Smooth muscle cell (in vitro differentiated cells): ENCODE measurements at regions not wholly inside any gene's neighbourhood (a gene's known extent, or its start where the extent isn't known, plus 50 kb on each side); places are given as distances from the start of the nearest gene placed in this dataset.

Source experiments
- DNase-seq: peaks from one replicate; lab custom pipeline; 2025; ENCODE audit not compliant: unreplicated experiment; lab: John Stamatoyannopoulos, UW
- H2AFZ ChIP-seq: fragments of 200-600 bp; sonication (generic); 2 replicates; pipeline ENCODE4 v1.6.0; 2016; ENCODE audit warnings: antibody characterized with exemption, low read depth, mild to moderate bottlenecking
- H3F3A ChIP-seq: fragments of 200-600 bp; sonication (generic); 2 replicates; pipeline ENCODE4 v1.6.0; 2017; ENCODE audit warnings: antibody characterized with exemption, low read depth
- H3K27ac ChIP-seq: fragments of 200-600 bp; sonication (generic); 2 replicates; pipeline ENCODE4 v1.5.1; 2016; ENCODE audit warnings: low read depth, mild to moderate bottlenecking
- H3K27me3 ChIP-seq: fragments of 200-600 bp; sonication (generic); 2 replicates; pipeline ENCODE4 v1.6.1; 2016; ENCODE audit warnings: low read depth, mild to moderate bottlenecking
- H3K36me3 ChIP-seq: fragments of 200-600 bp; sonication (generic); 2 replicates; pipeline ENCODE4 v1.5.1; 2016; ENCODE audit warnings: low read depth
- H3K4me1 ChIP-seq: fragments of 200-600 bp; sonication (generic); 2 replicates; pipeline ENCODE4 v1.5.1; 2016; ENCODE audit warnings: low read depth
- H3K4me2 ChIP-seq: fragments of 200-600 bp; sonication (generic); 2 replicates; pipeline ENCODE4 v1.6.0; 2016; ENCODE audit warnings: mild to moderate bottlenecking
- H3K4me3 ChIP-seq: fragments of 200-600 bp; sonication (generic); 2 replicates; pipeline ENCODE4 v1.5.1; 2016; ENCODE audit warnings: mild to moderate bottlenecking
- H3K79me2 ChIP-seq: fragments of 200-600 bp; sonication (generic); 2 replicates; pipeline ENCODE4 v1.6.0; 2016; ENCODE audit warnings: low read depth, mild to moderate bottlenecking
- H3K9ac ChIP-seq: fragments of 200-600 bp; sonication (generic); 2 replicates; pipeline ENCODE4 v1.6.0; 2016; ENCODE audit warnings: low read depth
- H3K9me3 ChIP-seq: fragments of 200-600 bp; sonication (generic); replicated peaks from 2 replicates; pipeline ENCODE4 v1.5.1; 2016; ENCODE audit warnings: low read depth
- H4K20me1 ChIP-seq: fragments of 200-600 bp; sonication (generic); 2 replicates; pipeline ENCODE4 v1.6.0; 2016; ENCODE audit warnings: low read depth
- WGBS: methylation state at CpG from one replicate; pipeline ENCODE4 v1.1.7; 2016; ENCODE audit warnings: low lambda C conversion rate; 5-methylcytosine and 5-hydroxymethylcytosine counted together
- TF ChIP-seq, protein P1 (sequence below): fragments of 200-600 bp; sonication (generic); IDR thresholded peaks from 2 replicates; pipeline ENCODE4 v1.5.1; 2017; ENCODE audit warnings: borderline replicate concordance, mild to moderate bottlenecking, antibody characterized with exemption; ENCODE audit not compliant: insufficient read depth, poor library complexity, severe bottlenecking

GRCh38 chr9:113659039-113659438 lies 195.5 kb downstream of the RGS3 start:
- Histone ChIP-seq H3K27ac (no peak overlapping the region), H4K20me1 (no peaks in the 10 kb centered on the region), H3K27me3 (no peaks in the 10 kb centered on the region), H3K4me3 (no peak overlapping the region), H3K79me2 (no peaks in the 10 kb centered on the region), H2AFZ (no peak overlapping the region), H3K9ac (no peak overlapping the region), H3K4me2 (no peak overlapping the region), H3K36me3 (no peaks in the 10 kb centered on the region), H3K9me3 (no peaks in the 10 kb centered on the region), H3K4me1 (peaks cover 4% of the 10 kb centered on the region), H3F3A (no peaks in the 10 kb centered on the region)
- TF ChIP-seq, protein P1, sequence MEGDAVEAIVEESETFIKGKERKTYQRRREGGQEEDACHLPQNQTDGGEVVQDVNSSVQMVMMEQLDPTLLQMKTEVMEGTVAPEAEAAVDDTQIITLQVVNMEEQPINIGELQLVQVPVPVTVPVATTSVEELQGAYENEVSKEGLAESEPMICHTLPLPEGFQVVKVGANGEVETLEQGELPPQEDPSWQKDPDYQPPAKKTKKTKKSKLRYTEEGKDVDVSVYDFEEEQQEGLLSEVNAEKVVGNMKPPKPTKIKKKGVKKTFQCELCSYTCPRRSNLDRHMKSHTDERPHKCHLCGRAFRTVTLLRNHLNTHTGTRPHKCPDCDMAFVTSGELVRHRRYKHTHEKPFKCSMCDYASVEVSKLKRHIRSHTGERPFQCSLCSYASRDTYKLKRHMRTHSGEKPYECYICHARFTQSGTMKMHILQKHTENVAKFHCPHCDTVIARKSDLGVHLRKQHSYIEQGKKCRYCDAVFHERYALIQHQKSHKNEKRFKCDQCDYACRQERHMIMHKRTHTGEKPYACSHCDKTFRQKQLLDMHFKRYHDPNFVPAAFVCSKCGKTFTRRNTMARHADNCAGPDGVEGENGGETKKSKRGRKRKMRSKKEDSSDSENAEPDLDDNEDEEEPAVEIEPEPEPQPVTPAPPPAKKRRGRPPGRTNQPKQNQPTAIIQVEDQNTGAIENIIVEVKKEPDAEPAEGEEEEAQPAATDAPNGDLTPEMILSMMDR: no peak
- DNase-seq: no peak
- 76% methylated on average over 3 of the region's 3 CpGs for WGBS

- no peak overlapping the region for H2AFZ ChIP-seq
- no peak overlapping the region for H3K9ac ChIP-seq
- H3K36me3 ChIP-seq: no peaks in the 10 kb centered on the region
- no peaks in the 10 kb centered on the region for H3F3A ChIP-seq
- 91% methylated on average over 3 of the region's 3 CpGs for WGBS
- H4K20me1 ChIP-seq: no peaks in the 10 kb centered on the region
- H3K4me1 ChIP-seq: peaks cover 4% of the 10 kb centered on the region
- TF ChIP-seq, protein P1: no peak
- DNase-seq: no peak
- H3K9me3 ChIP-seq: no peaks in the 10 kb centered on the region
- H3K27ac ChIP-seq: no peak overlapping the region
- no peak overlapping the region for H3K4me2 ChIP-seq
- no peaks in the 10 kb centered on the region for H3K27me3 ChIP-seq
- no peak overlapping the region for H3K4me3 ChIP-seq
- no peaks in the 10 kb centered on the region for H3K79me2 ChIP-seq
These were observed 196.2 kb downstream of the RGS3 start for GRCh38 chr9:113659740-113660139.

DNA sequence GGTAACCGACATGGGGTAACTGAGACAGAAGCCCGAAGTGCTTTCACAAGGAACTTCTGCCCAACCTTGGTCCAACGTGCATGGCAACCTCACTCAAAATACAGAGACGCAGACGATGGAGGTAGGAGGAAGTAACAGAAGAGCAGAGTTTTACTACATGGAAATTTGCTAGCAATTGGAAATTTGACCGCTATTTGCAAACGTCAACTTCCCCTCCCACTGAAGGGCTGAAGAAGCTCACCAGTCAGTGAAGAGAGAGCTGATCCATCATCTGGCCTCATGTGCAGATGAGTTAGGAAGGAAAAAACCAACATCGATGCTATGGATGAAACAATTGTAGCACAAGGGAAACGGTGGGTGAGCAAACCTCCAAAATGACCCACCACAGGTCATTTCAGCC lies 196.7 kb downstream of the RGS3 start:
- WGBS: 91% methylated on average over 9 of the region's 9 CpGs
- no peak overlapping the region for H3K4me3 ChIP-seq
- no peak overlapping the region for H3K27ac ChIP-seq
- no peak overlapping the region for H2AFZ ChIP-seq
- no peaks in the 10 kb centered on the region for H4K20me1 ChIP-seq
- no peaks in the 10 kb centered on the region for H3K79me2 ChIP-seq
- TF ChIP-seq, protein P1: no peak
- no peaks in the 10 kb centered on the region for H3F3A ChIP-seq
- DNase-seq: no peak
- no peaks in the 10 kb centered on the region for H3K36me3 ChIP-seq
- no peaks in the 10 kb centered on the region for H3K27me3 ChIP-seq
- H3K9ac ChIP-seq: no peak overlapping the region
- H3K4me2 ChIP-seq: no peak overlapping the region
- no peaks in the 10 kb centered on the region for H3K9me3 ChIP-seq
- peaks cover 1% of the 10 kb centered on the region for H3K4me1 ChIP-seq

GRCh38 chr9:113661074-113661473 lies 197.5 kb downstream of the RGS3 start:
- Histone ChIP-seq H3K4me2 (no peak overlapping the region), H3K27me3 (no peaks in the 10 kb centered on the region), H3K36me3 (no peaks in the 10 kb centered on the region), H4K20me1 (no peaks in the 10 kb centered on the region), H3K9ac (no peak overlapping the region), H3K4me3 (no peak overlapping the region), H3K9me3 (no peaks in the 10 kb centered on the region), H3K4me1 (no peaks in the 10 kb centered on the region), H2AFZ (no peak overlapping the region), H3F3A (no peaks in the 10 kb centered on the region), H3K79me2 (no peaks in the 10 kb centered on the region), H3K27ac (no peak overlapping the region)
- WGBS: 90% methylated on average over 7 of the region's 7 CpGs
- DNase-seq: no peak
- TF ChIP-seq, protein P1: no peak
